Transverse colon (tissue), 4 donors: ENCODE measurements at regions not wholly inside any gene's neighbourhood (a gene's known extent, or its start where the extent isn't known, plus 50 kb on each side); places are given as distances from the start of the nearest gene placed in this dataset.

Experiments used
- DNase-seq: peaks from one replicate; pipeline ENCODE4 v3.0.0-alpha.2; 2019
- H3K27ac ChIP-seq, 4 donors: fragments of 200-600 bp; sonication (generic); 2 replicates each; pipeline ENCODE4 v1.5.1; 2016 to 2018; ENCODE audit warnings: inconsistent platforms in 4 of 4
- H3K27me3 ChIP-seq: fragments of 200-600 bp; sonication (generic); 2 replicates; pipeline ENCODE4 v1.5.1; 2017; ENCODE audit warnings: inconsistent platforms
- H3K36me3 ChIP-seq, 4 donors: fragments of 200-600 bp; sonication (generic); 2 replicates each; pipeline ENCODE4 v1.5.1; 2017 to 2019; ENCODE audit warnings: inconsistent platforms in 4 of 4
- H3K4me1 ChIP-seq, 4 donors: fragments of 200-600 bp; sonication (generic); 2 replicates each; pipeline ENCODE4 v1.5.1; 2017 to 2020; ENCODE audit warnings: inconsistent platforms in 4 of 4
- H3K4me3 ChIP-seq, 4 donors: fragments of 200-600 bp; sonication (generic); 1 replicate in 1 of 4; 2 replicates in 3 of 4; pipeline versions ENCODE4 v1.5.1 to v1.6.1; 2017 to 2019; ENCODE audit warnings: inconsistent platforms in 4 of 4
- H3K9me3 ChIP-seq, 2 donors: fragments of 200-600 bp; sonication (generic); 2 replicates each; pipeline ENCODE4 v1.5.1; 2017 to 2019; ENCODE audit warnings: inconsistent platforms in 2 of 2
- EP300 ChIP-seq: sonication (generic); formaldehyde crosslinking; IDR thresholded peaks from one replicate; pipeline ENCODE4 v1.6.1; 2017; ENCODE audit warnings: antibody characterized with exemption, low read depth
- POLR2A ChIP-seq: fragments of 450-650 bp; IDR thresholded peaks from one replicate; pipeline ENCODE4 v1.6.1; 2016; ENCODE audit warnings: antibody characterized with exemption, mild to moderate bottlenecking, moderate library complexity
- POLR2AphosphoS5 ChIP-seq, 3 donors: sonication (generic); formaldehyde crosslinking; IDR thresholded peaks; one replicate each; pipeline ENCODE4 v1.6.1; 2016; ENCODE audit warnings: antibody characterized with exemption in 3 of 3
- WGBS, 2 donors: methylation state at CpG; one replicate each; pipeline ENCODE4 v1.1.5; 2018; ENCODE audit warnings: low coverage in 1 of 2; 5-methylcytosine and 5-hydroxymethylcytosine counted together
- in situ Hi-C, 4 donors: fragments of 200-750 bp; cut with MboI; loops; one replicate each; pipeline versions ENCODE4 v1.15.0 to v1.15.1; 2017; ENCODE audit warnings: low sequenced_read_pairs in 3 of 4, low pct_ligation_motif_present in 1 of 4, low pct_unique_long_range_greater_than_20kb in 1 of 4
- intact Hi-C: fragments of 100-400 bp; cut with DNase I; formaldehyde crosslinking; loops from one replicate; pipeline ENCODE4 v1.15.1; 2023; ENCODE audit warnings: low total_unique reads
- TF ChIP-seq, protein P1 (sequence below), 5 experiments: fragments of 200-600 bp in 3 of 5; fragments of 450-650 bp in 2 of 5; sonication (generic) in 3 of 5; IDR thresholded peaks; 1 replicate in 2 of 5; 2 replicates in 3 of 5; pipeline ENCODE4 v1.5.1; 2016 to 2017; ENCODE audit warnings: antibody characterized with exemption in 5 of 5, inconsistent platforms in 3 of 5, mild to moderate bottlenecking in 2 of 5, moderate library complexity in 1 of 5

DNA sequence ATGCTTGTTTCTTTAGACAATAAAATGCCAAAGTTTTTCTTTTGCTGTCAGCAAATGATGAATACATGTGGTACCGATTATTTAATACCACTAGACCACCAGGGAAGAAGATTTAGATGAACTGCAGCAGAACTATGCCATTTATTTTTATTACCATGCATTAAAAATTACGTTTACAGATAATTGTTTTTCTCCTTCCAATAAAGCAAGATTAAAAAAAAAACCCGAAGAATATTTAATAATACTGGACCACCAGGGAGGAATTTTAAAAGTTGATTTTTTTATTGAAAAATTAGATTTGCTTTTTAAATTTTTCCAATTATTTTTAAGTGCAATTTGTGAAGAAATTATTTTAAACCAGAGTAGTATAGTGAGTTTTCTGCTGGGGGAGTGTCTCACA is 170.3 kb upstream of the HNRNPA3 start:
- in situ Hi-C loops (no loop called here), intact Hi-C loops (no loop called here)
- Histone ChIP-seq H3K36me3 (no peaks in the 10 kb centered on the region), H3K27ac (no peak overlapping the region), H3K4me1 (peaks cover 0 to 6% (median 0%) of the 10 kb centered on the region in 4 donors), H3K9me3 (no peaks in the 10 kb centered on the region), H3K4me3 (no peak overlapping the region), H3K27me3 (peaks cover 55% of the 10 kb centered on the region)
- 65 to 67% methylated on average over 3 of the region's 3 CpGs for WGBS, 2 donors
- TF ChIP-seq POLR2AphosphoS5 (IDR thresholded peaks at IDR 0.05) = no peak
- no peak for TF ChIP-seq POLR2A
- TF ChIP-seq, protein P1, sequence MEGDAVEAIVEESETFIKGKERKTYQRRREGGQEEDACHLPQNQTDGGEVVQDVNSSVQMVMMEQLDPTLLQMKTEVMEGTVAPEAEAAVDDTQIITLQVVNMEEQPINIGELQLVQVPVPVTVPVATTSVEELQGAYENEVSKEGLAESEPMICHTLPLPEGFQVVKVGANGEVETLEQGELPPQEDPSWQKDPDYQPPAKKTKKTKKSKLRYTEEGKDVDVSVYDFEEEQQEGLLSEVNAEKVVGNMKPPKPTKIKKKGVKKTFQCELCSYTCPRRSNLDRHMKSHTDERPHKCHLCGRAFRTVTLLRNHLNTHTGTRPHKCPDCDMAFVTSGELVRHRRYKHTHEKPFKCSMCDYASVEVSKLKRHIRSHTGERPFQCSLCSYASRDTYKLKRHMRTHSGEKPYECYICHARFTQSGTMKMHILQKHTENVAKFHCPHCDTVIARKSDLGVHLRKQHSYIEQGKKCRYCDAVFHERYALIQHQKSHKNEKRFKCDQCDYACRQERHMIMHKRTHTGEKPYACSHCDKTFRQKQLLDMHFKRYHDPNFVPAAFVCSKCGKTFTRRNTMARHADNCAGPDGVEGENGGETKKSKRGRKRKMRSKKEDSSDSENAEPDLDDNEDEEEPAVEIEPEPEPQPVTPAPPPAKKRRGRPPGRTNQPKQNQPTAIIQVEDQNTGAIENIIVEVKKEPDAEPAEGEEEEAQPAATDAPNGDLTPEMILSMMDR (IDR thresholded peaks at IDR 0.05) = no peak
- no peak for TF ChIP-seq EP300
- no peak for DNase-seq

DNA sequence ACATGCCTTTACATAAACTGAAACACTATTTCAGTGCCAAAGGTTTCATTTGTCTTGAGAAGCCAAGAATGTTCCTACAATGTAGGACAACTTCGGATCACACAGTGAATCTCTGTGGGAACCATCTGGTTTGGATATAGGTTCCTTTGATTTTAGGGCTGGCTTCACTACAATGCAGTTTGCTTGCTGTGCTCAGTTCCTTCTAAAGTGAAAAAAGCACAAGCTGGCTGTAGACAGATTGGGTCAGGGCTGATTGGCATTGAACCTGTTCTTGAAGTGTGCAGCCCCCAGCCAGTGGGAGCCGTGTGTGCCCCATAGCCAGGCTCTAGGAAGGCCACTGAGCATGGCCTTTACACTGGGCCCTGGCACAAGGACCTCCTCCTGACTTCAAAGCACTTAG is 167.9 kb upstream of the HNRNPA3 start:
- intact Hi-C loops (no loop called here), in situ Hi-C loops (no loop called here)
- no peaks in the 10 kb centered on the region for H3K4me1 ChIP-seq
- no peak for DNase-seq
- no peak overlapping the region for H3K4me3 ChIP-seq
- H3K9me3 ChIP-seq = no peaks in the 10 kb centered on the region
- TF ChIP-seq, protein P1 (IDR thresholded peaks at IDR 0.05) = no peak
- TF ChIP-seq EP300 (no peak), POLR2A (no peak), POLR2AphosphoS5 (IDR thresholded peaks at IDR 0.05) (no peak)
- H3K27ac ChIP-seq = no peak overlapping the region
- H3K27me3 ChIP-seq = peaks cover 33% of the 10 kb centered on the region
- no peaks in the 10 kb centered on the region for H3K36me3 ChIP-seq
- WGBS, 2 donors = 71 to 80% methylated on average over 1 to 2 of the region's 2 CpGs

DNA sequence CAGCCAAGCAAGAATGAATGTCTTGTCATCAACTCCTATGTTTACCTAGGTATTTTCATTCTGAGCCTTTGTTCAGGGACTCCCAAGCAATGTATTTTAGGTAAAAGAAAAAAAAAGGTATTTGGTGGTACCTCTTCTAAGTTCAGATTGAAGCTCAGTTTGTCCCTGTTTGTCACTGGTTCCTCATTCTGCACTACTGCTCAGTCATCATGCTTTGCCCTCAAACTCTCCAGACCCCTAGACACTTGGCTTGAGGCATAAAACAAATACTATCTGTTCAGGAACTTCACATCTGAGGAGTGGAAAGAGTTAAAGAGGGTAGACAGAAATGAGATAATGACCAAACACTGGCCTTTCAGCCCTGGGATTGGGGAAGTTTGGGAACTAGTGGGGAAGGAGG is 163.6 kb upstream of the HNRNPA3 start:
- H3K27ac ChIP-seq = no peak overlapping the region
- H3K4me3 ChIP-seq = no peak overlapping the region
- no peaks in the 10 kb centered on the region for H3K36me3 ChIP-seq
- intact Hi-C loops (no loop called here), in situ Hi-C loops (no loop called here)
- DNase-seq = no peak
- no peaks in the 10 kb centered on the region for H3K27me3 ChIP-seq
- H3K9me3 ChIP-seq = no peaks in the 10 kb centered on the region
- no peaks in the 10 kb centered on the region for H3K4me1 ChIP-seq
- TF ChIP-seq POLR2AphosphoS5 (IDR thresholded peaks at IDR 0.05) = no peak
- no peak for TF ChIP-seq EP300
- TF ChIP-seq POLR2A = no peak
- TF ChIP-seq, protein P1 (IDR thresholded peaks at IDR 0.05) = no peak

DNA sequence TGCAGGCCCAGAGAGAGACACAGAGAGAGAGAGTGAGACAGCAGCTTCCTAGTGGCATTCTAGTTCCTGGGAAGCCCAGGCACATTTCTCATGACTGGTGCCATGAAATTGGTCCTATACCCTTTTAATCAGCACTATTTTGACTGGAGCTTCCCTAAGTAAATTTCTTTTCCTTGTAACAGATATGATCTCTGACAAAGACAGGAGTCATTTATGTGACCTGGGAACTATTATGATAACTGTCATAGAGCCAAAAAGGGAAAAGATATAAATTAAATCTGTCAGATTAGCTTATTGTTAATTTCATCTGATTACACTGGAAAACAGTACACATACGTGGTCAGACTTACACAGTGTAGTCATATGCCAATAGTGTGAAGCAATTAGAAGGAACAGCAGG is 161.3 kb upstream of the HNRNPA3 start:
- no peak overlapping the region for H3K4me3 ChIP-seq
- no peaks in the 10 kb centered on the region for H3K4me1 ChIP-seq
- DNase-seq = no peak
- TF ChIP-seq POLR2A (no peak), POLR2AphosphoS5 (IDR thresholded peaks at IDR 0.05) (no peak), EP300 (no peak)
- TF ChIP-seq, protein P1 (IDR thresholded peaks at IDR 0.05) = no peak
- no peaks in the 10 kb centered on the region for H3K27me3 ChIP-seq
- intact Hi-C loops (no loop called here), in situ Hi-C loops (no loop called here)
- no peaks in the 10 kb centered on the region for H3K9me3 ChIP-seq
- WGBS, 2 donors = 22 to 50% methylated on average over 1 of the region's 1 CpG
- no peak overlapping the region for H3K27ac ChIP-seq
- no peaks in the 10 kb centered on the region for H3K36me3 ChIP-seq
